GM12892 (cell line): ENCODE measurements at regions not wholly inside any gene's neighbourhood (a gene's known extent, or its start where the extent isn't known, plus 50 kb on each side); places are given as distances from the start of the nearest gene placed in this dataset.

Experiments used
- POLR2A ChIP-seq: IDR thresholded peaks from 2 replicates; pipeline ENCODE4 v1.6.1; 2011; ENCODE audit warnings: low read depth, low read length, control low read depth
- POLR2AphosphoS5 ChIP-seq: IDR thresholded peaks from 2 replicates; pipeline ENCODE4 v1.6.1; 2011; ENCODE audit warnings: low read depth, low read length, control low read depth
- TAF1 ChIP-seq: IDR thresholded peaks from 2 replicates; pipeline ENCODE4 v1.6.1; 2011; ENCODE audit warnings: low read depth, mild to moderate bottlenecking, control low read depth, low read length, borderline replicate concordance

GRCh38 chr6:14638435-14638905 lies 520.9 kb downstream of the CD83 start:
- TF ChIP-seq POLR2A: no peak
- TF ChIP-seq POLR2AphosphoS5: no peak
- TF ChIP-seq TAF1: no peak
